ENCODE measurements at regions not wholly inside any gene's neighbourhood (a gene's known extent, or its start where the extent isn't known, plus 50 kb on each side); places are given as distances from the start of the nearest gene placed in this dataset.
A peak's percentile ranks its signal among the peaks of the same experiment; 100 is the strongest.

- TF ChIP-seq JUND (IDR thresholded peaks at IDR 0.05; ENCODE audit: low read depth), result no peak
- DNase-seq (ENCODE audit: low read depth in 1 of 2, low spot score in 1 of 2), result no peak
- in situ Hi-C loops (cut with HindIII; ENCODE audit: low pct_unique_long_range_greater_than_20kb, low sequenced_read_pairs), result no loop called here
These were observed 1229.5 kb upstream of the AGA start for GRCh38 chr4:178671766-178672165.

GRCh38 chr4:178672512-178672911 is 1230.3 kb upstream of the AGA start:
- in situ Hi-C loops (cut with HindIII; ENCODE audit: low pct_unique_long_range_greater_than_20kb, low sequenced_read_pairs), result no loop called here
- DNase-seq (ENCODE audit: low read depth in 1 of 2, low spot score in 1 of 2), result no peak
- no peak for TF ChIP-seq JUND (IDR thresholded peaks at IDR 0.05; ENCODE audit: low read depth)

GRCh38 chr4:178681871-178682270 is 1239.6 kb upstream of the AGA start:
- no peak for TF ChIP-seq JUND (IDR thresholded peaks at IDR 0.05; ENCODE audit: low read depth)
- in situ Hi-C loops (cut with HindIII; ENCODE audit: low pct_unique_long_range_greater_than_20kb, low sequenced_read_pairs), result no loop called here
- no peak for DNase-seq (ENCODE audit: low read depth in 1 of 2, low spot score in 1 of 2)

GRCh38 chr4:178689926-178690325 is 1247.7 kb upstream of the AGA start:
- no peak for TF ChIP-seq JUND (IDR thresholded peaks at IDR 0.05; ENCODE audit: low read depth)
- no peak for DNase-seq (ENCODE audit: low read depth in 1 of 2, low spot score in 1 of 2)
- in situ Hi-C loops (cut with HindIII; ENCODE audit: low pct_unique_long_range_greater_than_20kb, low sequenced_read_pairs), result no loop called here

GRCh38 chr4:178693816-178694215 is 1251.6 kb upstream of the AGA start:
- no peak for TF ChIP-seq JUND (IDR thresholded peaks at IDR 0.05; ENCODE audit: low read depth)
- in situ Hi-C loops (cut with HindIII; ENCODE audit: low pct_unique_long_range_greater_than_20kb, low sequenced_read_pairs), result no loop called here
- no peak for DNase-seq (ENCODE audit: low read depth in 1 of 2, low spot score in 1 of 2)

- DNase-seq (ENCODE audit: low read depth in 1 of 2, low spot score in 1 of 2), result no peak
- in situ Hi-C loops (cut with HindIII; ENCODE audit: low pct_unique_long_range_greater_than_20kb, low sequenced_read_pairs), result no loop called here
- TF ChIP-seq JUND (IDR thresholded peaks at IDR 0.05; ENCODE audit: low read depth), result no peak
These were observed 1254.3 kb upstream of the AGA start for GRCh38 chr4:178696515-178696914.

- no peak for TF ChIP-seq JUND (IDR thresholded peaks at IDR 0.05; ENCODE audit: low read depth)
- in situ Hi-C loops (cut with HindIII; ENCODE audit: low pct_unique_long_range_greater_than_20kb, low sequenced_read_pairs), result no loop called here
- no peak for DNase-seq (ENCODE audit: low read depth in 1 of 2, low spot score in 1 of 2)
These were observed 1270.2 kb upstream of the AGA start for GRCh38 chr4:178712486-178712885.

- no peak for DNase-seq (ENCODE audit: low read depth in 1 of 2, low spot score in 1 of 2)
- TF ChIP-seq JUND (IDR thresholded peaks at IDR 0.05; ENCODE audit: low read depth), result no peak
- in situ Hi-C loops (cut with HindIII; ENCODE audit: low pct_unique_long_range_greater_than_20kb, low sequenced_read_pairs), result no loop called here
These were observed 1295.8 kb upstream of the AGA start for GRCh38 chr4:178738026-178738425.

GRCh38 chr4:178745203-178745602 is 1303.0 kb upstream of the AGA start:
- no peak for DNase-seq (ENCODE audit: low read depth in 1 of 2, low spot score in 1 of 2)
- in situ Hi-C loops (cut with HindIII; ENCODE audit: low pct_unique_long_range_greater_than_20kb, low sequenced_read_pairs), result no loop called here
- no peak for TF ChIP-seq JUND (IDR thresholded peaks at IDR 0.05; ENCODE audit: low read depth)

GRCh38 chr4:178752954-178753525 is 1310.8 kb upstream of the AGA start:
- no peak for DNase-seq (ENCODE audit: low read depth in 1 of 2, low spot score in 1 of 2)
- TF ChIP-seq JUND (IDR thresholded peaks at IDR 0.05; ENCODE audit: low read depth), result no peak
- in situ Hi-C loops (cut with HindIII; ENCODE audit: low pct_unique_long_range_greater_than_20kb, low sequenced_read_pairs), result no loop called here

- in situ Hi-C loops (cut with HindIII; ENCODE audit: low pct_unique_long_range_greater_than_20kb, low sequenced_read_pairs), result no loop called here
- peak in 1 of 2 experiments; percentile 9 for DNase-seq (ENCODE audit: low read depth in 1 of 2, low spot score in 1 of 2)
- TF ChIP-seq JUND (IDR thresholded peaks at IDR 0.05; ENCODE audit: low read depth), result no peak
These were observed 1336.3 kb upstream of the AGA start for GRCh38 chr4:178778496-178778895.

GRCh38 chr4:178781779-178782178 is 1339.5 kb upstream of the AGA start:
- no peak; the same call in 1 of the 2 replicates for TF ChIP-seq JUND (IDR thresholded peaks at IDR 0.05; ENCODE audit: low read depth)
- in situ Hi-C loops (cut with HindIII; ENCODE audit: low pct_unique_long_range_greater_than_20kb, low sequenced_read_pairs), result no loop called here
- no peak for DNase-seq (ENCODE audit: low read depth in 1 of 2, low spot score in 1 of 2)

GRCh38 chr4:178784491-178784890 is 1342.3 kb upstream of the AGA start:
- in situ Hi-C loops (cut with HindIII; ENCODE audit: low pct_unique_long_range_greater_than_20kb, low sequenced_read_pairs), result no loop called here
- TF ChIP-seq JUND (IDR thresholded peaks at IDR 0.05; ENCODE audit: low read depth), result no peak
- no peak for DNase-seq (ENCODE audit: low read depth in 1 of 2, low spot score in 1 of 2)

GRCh38 chr4:178789279-178789678 is 1347.0 kb upstream of the AGA start:
- in situ Hi-C loops (cut with HindIII; ENCODE audit: low pct_unique_long_range_greater_than_20kb, low sequenced_read_pairs), result no loop called here
- no peak for DNase-seq (ENCODE audit: low read depth in 1 of 2, low spot score in 1 of 2)
- TF ChIP-seq JUND (IDR thresholded peaks at IDR 0.05; ENCODE audit: low read depth), result no peak
